HG03378 (cell line): ENCODE measurements at regions not wholly inside any gene's neighbourhood (a gene's known extent, or its start where the extent isn't known, plus 50 kb on each side); places are given as distances from the start of the nearest gene placed in this dataset.
"Not testable (repeated sequence)": the region's sequence is repeated elsewhere in the genome, so short reads cannot be mapped to it uniquely, and the experiment has no call there.

Experiments used
- ATAC-seq: cut with Tn5 transposase; IDR thresholded peaks from one replicate; pipeline ENCODE4 v1.9.1; 2021; ENCODE audit warnings: mild to moderate bottlenecking, moderate library complexity; ENCODE audit not compliant: unreplicated experiment

- ATAC-seq: no peak
These were observed 267.6 kb downstream of the RND3 start for GRCh38 chr2:150219861-150220260.

- no peak for ATAC-seq
These were observed 272.4 kb downstream of the RND3 start for GRCh38 chr2:150215041-150215440.

DNA sequence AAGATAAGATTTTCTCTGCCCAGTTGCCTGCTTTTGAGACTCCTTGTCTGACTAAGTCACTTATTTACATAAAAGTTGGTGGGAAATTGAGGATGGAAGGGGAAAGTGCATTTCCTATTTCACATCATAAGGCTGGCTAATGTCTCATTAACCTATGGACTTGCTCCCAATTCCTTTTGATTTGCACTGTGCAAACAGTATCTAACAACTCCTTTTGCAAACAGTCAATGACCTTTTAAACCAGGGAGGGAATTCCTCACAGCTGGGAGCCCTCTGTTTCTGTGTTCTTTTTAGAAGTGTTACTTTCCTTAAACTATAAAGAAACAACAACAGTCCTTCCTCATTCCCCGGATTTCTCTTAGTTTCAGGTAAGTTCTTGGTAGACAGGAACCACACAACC, 272.8 kb downstream of the RND3 start:
- no peak for ATAC-seq

DNA sequence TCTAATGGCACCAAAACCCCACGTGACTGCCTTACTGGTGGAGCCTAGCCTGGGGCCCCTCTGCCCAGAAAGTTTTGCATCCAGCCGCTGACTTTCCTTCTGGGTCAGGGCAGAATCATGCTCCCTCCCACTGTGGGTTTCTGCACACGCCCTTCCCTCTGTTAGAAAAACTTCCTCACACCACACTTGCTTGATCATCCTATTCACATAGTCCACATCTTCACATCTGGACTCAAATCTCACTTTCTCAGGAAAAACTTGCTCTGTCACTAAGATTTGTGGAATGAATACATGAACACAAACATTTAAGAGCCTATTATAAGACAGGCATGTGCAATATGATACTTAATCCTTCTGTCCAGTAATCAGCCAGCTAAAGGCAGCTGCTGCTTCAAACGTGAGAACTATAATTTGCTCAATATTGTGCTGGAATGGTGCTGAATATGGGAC, 274.7 kb downstream of the RND3 start:
- no peak for ATAC-seq

DNA sequence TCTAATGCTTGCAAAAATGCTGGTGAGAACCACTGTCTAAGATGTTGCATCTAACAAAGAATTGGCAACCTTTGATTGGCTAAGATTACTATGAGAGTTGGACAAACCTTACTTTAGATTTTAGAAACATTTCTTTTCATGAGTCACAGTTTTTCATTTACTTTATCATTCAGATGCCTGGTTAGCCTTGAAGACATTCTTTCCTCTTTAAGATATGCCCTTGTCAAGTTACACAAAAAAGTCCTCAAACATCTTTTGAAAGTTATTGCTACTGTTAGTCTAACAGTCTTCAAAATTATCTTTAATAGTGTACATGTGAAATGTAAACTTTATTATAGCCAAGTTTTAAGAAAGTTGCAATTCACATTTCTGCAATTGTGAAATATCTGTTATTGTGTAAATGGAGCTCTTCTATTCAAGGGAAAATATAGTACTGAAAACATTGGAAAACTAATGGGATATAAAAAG, 276.3 kb downstream of the RND3 start:
- ATAC-seq: no peak

GRCh38 chr2:150209746-150210145, 277.7 kb downstream of the RND3 start:
- no peak for ATAC-seq

DNA sequence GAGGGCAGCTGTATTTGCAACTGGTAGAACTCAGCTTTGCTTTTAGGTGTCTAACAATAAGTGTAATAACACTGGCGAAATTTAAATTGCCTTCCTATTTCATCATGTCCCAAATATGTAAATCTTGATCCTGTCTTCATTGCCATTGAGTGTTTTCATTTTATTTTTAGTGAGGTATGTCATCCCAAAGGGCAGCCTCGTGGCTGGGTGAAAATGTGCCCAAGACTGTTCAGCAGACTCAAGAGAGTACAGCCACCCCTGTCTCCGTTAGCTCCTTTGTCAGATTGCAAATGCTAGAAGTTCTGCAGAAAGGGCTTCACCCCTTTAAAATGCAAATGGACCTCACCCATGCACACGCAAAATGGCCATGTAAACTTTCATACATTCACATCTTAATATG, 278.8 kb downstream of the RND3 start:
- ATAC-seq: no peak

DNA sequence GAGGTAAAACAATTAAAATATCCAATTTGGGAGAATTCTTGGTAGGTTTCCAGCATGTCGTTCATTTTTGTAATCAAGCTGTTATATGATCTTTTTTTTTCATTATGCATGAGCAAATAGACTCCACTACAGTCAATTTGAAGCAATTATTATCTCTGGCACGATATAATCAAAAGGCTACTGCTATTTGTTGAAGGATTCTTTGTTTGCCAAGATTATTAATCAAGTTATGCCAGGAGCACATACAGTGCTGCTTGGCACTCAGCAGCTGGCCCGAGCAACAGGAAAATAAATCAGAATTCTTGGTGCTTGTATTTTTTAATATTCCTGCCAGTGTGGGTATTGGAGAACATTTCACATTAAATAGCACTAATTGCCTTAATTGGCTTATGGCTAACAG, 279.5 kb downstream of the RND3 start:
- no peak for ATAC-seq

DNA sequence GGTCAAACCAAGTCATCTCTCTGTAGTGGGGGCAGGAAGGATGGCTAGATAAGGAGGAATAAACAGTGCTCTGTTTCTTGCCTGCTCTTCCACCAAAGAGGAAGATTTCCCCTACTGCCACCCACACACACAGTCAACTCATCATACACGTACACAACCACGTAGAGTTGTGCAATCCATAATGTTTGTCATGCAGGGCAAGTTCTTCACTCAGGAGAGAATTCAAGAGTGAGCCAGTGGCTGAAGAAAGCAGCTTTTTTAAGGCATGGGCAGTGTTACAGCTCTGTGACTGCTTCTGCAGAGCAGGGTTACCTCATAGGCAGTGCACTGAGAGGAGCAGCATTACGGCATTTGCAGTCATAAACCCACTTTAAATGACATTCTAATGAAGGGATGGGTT, 283.0 kb downstream of the RND3 start:
- ATAC-seq: no peak

GRCh38 chr2:150194816-150195215, 292.7 kb downstream of the RND3 start:
- not testable (repeated sequence) for ATAC-seq

DNA sequence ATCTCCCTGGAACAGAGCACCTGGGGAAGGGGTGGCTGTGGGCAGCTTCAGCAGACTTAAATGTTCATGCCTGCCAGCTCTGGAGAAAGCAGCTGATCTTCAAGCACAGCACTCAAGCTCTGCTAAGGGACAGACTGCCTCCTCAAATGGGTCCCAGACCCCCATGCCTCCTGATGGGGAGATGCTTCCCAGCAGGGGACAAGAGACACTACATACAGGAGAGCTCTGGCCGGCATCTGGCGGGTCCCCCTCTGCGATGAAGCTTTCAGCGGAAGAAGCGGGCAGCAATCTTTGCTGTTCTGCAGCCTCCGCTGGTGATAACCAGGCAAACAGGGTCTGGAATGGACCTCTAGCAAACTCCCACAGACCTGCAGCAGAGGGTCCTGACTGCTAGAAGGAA, 294.8 kb downstream of the RND3 start:
- ATAC-seq: no peak

DNA sequence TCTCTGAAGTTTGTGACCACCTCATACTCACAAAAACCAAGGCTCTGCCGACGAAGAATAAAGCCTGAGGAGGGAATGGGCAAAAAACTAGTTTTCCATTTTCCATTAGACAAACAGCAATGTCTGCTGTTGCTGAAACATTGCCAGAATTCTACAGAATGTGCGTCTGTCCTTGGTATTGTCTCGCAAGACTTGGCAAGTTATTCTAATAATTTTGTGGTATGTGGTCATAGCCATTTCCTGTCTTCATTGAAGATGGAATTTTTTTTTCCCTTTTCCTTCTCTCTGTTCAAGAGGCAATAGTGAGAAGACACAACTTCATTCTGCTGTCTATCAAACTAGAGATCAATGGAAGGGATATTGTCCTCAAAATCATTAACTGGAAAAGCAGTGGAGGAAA, 296.1 kb downstream of the RND3 start:
- ATAC-seq: no peak

- ATAC-seq: no peak
These were observed 296.9 kb downstream of the RND3 start for GRCh38 chr2:150190546-150190945.

- no peak for ATAC-seq
These were observed 298.7 kb downstream of the RND3 start for GRCh38 chr2:150188800-150189199.

DNA sequence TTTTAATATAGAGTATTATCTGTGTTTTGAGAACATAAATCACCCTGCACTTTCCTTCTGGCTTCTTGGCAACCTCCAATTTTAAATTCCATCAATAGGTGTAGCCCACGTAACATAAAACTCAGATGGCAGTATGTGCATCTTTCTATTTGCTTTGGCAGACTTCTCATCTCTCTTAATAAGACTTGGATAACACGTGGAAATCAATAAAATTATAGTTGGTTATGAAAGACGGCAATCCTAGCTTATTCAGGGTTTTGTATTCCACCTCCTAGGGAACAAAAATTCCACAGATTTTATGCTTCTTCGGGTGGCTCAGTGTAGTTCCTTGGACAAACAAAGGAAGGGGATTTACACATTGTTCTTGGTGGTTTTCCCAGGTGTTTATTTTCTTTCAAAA, 299.3 kb downstream of the RND3 start:
- ATAC-seq: no peak

GRCh38 chr2:150182566-150183235, 304.8 kb downstream of the RND3 start:
- no peak for ATAC-seq

GRCh38 chr2:150178591-150178990, 308.9 kb downstream of the RND3 start:
- no peak for ATAC-seq

DNA sequence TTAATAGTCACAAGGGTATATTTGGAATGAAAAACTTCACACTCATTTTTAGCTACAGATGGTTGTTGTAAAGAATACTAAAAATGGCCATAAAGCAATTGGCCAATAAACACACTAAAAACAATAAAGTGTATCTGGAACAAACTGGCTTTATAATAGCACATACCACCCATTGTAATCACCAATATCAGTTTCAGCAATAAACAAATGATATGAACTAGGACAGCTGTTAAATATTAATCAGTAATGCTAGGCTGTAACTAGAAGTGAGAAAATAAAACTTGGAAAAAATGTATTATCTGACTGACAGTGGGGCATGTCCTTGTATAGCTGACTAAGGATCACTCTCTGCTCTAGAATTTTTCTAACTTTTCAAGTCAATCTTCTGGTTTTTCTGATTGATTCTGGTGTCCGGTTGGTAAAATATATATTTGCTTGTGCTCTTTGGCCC, 312.5 kb downstream of the RND3 start:
- no peak for ATAC-seq

GRCh38 chr2:150174056-150174805, 313.2 kb downstream of the RND3 start:
- ATAC-seq: no peak

- ATAC-seq: no peak
These were observed 316.4 kb downstream of the RND3 start for GRCh38 chr2:150171065-150171548.

DNA sequence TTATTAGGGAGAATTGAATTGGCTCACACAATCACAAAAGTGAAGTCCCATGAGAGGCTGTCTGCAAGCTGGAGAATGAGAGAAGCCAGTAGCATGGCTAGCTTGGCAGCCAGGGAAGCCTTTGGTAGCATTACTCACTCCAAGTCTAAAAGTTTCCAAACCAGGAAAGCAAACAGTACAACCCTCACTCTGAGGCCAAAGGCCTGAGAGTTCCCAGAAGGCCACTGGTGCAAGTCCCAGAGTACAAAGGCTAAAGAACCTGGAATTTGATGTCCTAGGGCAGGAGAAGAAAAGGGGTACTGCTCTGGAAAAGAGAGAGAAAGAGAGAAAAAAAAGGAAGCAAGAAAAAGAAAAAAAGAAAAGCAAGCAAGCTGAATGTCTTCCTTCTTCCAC, 318.2 kb downstream of the RND3 start:
- no peak for ATAC-seq

DNA sequence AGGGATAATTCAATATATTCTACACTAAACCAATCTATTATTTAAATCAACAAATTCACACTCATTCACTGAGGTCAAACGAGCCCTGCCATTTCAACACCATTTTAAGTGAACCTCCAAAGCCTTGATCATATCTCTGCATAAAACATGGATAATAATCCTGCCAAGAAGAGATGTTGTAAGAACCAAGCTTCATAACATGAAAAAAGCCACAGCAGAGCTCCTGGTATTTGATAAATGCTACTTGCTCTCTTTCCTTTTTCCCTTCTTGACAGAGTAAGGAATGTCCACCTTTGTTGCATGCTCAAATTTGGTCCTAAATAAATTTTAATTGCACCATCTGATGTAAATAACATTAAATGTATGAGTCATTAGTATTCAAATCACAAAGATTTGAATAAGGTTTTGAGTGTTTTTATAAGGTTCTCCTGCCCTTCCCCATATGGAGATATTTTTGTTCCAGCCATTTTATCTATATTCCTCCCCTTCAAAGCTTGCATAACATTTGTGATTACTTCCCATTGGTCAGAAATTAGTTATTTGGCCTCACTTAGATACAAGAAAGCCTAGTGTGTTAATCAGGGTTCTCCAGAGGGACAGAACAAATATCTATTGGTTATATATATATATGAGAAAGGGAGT, 318.8 kb downstream of the RND3 start:
- ATAC-seq: no peak
